Activated CD4-positive, alpha-beta T cell treated with anti-CD3 and anti-CD28 coated beads, Interleukin-2, amount 50 U/mL, for 1 hour (primary cell): ENCODE measurements at regions not wholly inside any gene's neighbourhood (a gene's known extent, or its start where the extent isn't known, plus 50 kb on each side); places are given as distances from the start of the nearest gene placed in this dataset.

Experiments
- DNase-seq: peaks from one replicate; pipeline ENCODE4 v3.0.0-alpha.2; 2020

DNA sequence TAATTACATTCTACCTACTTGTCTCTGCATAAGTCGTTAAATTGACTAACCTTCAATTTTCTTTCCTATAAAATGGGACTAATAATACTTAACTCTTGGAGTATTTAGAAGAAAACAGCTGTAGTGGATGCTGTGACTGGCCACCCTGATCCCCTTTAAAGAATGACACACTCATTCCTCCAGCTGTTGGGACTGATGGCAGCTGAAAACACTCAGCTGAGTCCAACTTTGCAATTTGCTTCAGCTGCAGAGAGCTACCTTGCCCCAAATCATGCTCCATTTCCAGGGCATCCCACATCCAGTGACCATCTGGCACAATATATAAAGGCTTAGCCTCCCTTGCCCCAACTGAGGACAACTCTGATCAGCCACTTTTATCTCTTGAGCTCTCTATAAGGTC, 89.1 kb downstream of the MID1IP1 start:
- no peak for DNase-seq

DNA sequence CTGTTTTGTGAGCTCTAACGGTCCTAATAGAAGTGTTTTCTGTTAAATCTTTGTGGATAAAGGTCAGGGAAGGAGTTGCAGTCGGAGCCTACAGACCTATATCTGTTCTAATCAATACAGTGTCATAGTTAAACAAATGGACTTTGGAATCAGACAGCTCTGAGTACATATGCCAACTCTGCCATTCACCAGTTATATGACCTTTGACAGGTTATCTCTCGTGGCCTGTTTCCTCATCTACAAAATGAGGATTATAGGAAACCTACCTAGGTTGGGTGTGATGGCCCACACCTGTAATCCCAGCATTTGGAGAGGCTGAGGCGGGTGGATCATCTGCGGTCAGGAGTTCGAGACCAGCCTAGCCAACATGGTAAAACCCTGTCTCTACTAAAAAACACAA, 89.7 kb downstream of the MID1IP1 start:
- no peak for DNase-seq

DNA sequence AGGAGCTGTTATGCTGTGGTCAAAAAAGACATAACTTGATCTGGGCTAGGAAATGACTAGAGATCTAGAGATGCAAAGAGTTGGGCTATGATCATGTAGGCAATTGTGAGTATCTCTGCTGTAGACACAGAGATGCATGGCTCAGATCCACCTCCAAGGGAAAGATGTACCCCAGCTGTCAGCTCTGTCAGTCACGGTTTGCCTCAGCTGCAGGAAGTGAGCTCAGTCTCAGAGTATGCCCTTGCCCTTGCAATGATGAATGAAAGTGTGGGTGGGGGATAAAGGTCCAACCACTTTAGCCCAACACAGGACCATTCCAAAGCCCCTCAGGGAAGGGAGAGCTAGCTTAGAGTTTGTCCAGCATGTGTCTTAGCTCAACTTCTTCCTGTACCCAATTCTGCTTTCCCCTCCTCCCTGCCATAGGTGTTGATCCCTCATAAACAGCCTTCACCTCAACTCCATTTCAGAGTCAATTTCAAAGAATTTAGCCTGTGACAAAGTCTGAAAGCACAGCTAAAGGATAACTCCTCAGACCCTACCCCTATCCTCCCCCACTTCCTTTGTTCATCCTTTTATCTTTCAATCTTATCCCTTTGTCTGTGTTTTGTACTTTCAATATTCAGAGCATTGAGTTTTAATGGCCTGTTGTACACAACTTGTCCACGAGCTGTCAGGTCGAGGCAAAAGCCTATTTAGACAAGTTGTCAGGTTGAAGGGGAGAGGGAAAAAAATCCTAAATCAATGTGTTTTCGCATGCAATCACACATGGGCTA, 90.6 kb downstream of the MID1IP1 start:
- DNase-seq: no peak

DNA sequence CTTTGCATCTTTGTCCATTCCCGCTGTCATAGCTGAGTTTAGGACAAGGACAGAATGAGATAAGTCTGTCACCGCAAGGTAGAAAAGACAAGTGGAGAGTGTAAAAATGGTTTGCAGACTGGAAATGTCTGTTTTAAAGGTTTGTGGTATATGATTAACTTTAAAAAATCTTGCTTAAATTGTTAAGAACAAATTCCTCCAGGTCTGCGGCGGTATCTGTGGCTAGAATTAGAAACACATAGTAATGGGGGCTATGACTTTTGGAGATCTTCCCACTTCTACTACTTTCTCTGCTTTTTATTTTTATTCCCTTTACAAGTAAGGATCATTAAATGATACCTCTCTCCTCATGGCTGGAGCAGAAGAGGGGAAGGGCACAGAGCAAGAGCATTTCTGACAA, 92.2 kb downstream of the MID1IP1 start:
- no peak for DNase-seq

DNA sequence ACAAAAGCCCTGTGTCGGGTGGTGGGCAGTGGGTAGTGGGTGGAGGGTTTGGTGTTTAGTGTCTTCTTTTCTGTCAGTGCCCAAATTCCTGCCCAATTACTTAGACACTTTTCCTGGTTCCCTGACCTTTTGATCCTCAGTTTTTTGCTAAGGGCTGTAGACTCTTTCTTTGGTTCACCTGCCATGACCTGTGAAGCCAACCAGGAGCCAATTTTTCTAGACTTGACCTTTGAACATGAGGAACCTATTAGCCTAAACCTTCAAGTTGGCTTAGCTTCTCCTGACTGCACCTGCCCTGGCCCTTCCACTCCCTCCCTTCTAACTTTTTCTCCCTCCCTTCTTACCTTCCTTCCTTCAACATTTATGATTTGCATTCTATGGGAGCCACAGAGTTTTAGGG, 94.5 kb downstream of the MID1IP1 start:
- DNase-seq: no peak

DNA sequence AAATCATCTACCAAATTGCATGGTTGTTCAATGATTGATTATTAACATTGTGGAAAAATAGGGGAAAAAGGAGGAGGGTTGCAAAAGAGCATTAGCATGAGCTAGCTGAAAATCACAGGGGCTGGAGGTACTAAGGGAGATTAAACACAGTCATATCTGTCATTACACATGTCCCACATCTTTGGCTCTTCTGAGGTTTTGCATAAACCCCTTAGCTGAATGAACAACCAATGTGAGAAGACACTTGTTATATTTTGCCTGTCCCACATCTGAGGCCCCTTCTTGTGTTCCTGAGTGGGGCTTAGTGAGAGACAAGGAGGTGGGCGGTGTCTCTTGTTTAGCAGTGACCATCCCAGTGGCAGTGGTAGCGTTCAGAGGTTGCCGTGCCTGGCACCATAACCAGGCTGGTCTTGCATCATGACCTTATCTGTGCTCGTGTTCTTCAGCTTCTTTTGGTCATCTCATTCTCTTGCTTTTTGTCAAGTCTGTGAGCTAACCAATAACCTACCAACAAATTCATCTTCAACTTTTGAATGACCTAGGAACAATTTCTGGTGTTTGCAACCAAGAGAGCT, 95.6 kb downstream of the MID1IP1 start:
- DNase-seq: no peak

DNA sequence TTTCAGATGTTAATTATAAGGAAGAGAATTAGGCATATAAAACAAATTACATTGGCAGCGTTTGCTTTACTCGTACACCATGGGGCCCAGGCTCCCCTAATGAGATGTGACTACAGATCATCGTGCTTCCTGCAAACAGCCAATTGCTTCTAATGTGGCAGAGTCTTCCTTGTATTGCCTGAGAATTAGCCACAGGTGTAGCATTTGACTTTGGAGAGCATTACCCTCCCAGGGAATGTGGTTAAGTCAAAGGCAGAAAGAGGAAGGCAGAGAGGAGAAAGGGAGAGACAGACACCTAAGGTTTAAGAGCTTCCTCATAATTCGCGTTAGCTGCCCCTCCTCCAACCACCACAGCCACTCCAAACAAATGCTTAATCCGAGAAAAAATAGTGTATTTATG, 97.0 kb downstream of the MID1IP1 start:
- no peak for DNase-seq

DNA sequence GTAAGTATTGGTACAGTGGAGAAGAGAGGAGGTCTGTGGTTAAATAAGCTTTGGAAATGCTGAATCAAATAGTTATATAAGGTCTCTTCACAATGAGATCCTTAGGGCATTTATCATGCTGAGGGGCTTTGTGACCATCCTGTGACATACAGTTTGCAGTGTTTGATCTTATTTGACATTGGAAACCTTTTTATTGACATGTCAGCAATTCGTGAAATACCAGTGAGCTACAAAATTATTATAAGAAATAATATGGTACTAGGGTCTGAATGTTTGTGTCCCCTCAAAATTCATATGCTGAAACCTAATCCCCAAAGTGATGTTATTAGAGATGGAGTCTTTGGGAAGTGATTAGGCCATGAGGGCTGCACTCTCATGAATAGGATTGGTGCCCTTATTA, 98.4 kb downstream of the MID1IP1 start:
- no peak for DNase-seq

DNA sequence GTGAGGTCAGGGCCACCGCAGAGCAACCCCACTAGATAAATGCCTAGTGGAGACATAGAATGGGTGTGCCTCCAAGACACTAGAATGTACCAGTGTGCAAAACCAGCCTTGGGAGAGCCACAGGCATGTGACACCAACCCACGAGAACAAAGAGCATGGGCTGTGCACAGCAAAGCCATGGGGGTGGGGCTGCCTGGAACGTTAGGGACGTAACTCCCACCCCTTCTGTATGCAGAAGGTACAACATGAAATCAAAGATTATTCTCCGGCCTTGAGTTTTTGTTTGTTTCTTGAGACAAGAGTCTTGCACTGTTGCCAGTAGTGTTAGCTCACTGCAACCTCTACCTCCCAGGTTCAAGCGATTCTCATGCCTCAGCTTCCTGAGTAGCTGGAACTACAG, 99.5 kb downstream of the MID1IP1 start:
- DNase-seq: no peak

DNA sequence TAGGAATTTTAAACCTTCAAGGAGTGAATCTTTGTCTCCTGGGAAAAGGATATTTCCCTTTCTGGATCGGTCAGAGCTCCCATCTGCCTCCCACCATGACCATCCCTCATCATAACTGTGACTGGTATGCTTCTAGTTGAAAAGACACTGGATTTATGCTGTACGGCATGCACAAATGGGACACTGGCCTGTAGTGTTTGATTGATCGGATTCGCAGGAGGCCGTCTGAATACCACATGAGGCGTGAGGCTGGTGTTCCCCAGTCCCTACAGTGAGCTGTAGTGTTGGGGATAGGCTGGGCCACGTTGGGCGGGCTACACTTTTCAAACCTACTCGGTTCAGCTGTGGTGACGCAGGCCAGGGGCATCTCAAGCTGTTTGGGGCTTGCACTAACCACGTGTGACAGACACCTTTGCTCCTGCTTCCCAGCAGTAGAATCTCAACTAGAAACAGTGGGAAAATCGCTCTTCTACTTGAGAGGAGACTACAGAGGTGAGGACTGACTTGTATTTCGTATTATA, 101.8 kb downstream of the MID1IP1 start:
- no peak for DNase-seq

DNA sequence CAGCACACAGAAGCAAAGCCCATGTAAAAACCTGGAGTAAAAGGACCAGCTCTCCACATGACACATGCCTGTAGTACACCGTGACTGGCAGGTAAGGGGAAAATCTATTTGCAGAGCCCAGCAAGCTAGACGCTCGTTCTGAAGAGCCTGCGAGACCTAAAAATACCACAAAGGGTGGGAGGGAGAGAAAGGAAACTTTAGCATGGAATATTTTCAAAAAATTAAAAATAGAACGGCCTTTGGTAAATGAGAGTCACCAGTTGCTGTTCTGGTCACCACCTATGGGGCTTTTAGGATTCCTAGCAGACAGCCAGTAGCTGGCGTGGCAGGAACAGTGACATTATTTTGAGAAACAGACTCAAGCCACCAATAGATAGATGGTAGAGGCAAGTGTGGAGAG, 115.5 kb downstream of the MID1IP1 start:
- DNase-seq: no peak

DNA sequence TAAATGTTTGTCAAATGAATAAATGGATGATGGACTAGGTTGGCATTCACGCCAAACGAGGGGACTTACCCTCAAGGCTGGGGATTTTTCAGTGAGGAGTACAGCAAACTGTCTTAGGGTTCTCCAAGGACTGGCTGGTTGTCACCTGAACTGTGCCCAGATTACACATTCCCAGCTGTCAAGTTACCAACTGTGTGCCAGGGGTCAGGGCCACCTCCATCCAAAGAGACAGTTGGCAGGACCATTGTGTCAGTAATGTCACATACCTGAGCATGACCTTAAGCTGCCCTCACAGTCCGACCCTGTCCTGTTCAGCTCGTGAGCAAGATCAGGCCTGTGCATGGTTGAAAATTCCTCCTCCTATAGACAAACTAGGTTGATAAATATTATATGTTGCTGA, 116.7 kb downstream of the MID1IP1 start:
- no peak for DNase-seq

DNA sequence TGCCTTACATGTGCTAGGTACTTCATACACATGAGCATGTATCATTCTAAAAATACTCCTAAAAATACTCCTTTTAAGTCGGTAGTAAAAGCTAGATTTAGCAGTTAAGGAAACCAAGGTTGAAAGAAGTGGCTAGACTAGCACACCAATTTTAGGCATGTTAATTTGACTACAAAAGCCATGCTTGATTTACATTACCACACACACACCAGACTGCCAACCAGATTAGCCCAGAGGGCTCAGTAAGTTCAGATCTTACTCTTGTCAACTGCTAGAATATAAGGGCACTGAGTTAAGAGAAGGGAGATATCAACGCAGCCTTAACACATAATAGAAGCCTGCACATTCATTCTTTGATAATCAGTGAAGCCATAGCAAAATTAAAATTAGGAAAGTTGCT, 117.9 kb downstream of the MID1IP1 start:
- DNase-seq: no peak

DNA sequence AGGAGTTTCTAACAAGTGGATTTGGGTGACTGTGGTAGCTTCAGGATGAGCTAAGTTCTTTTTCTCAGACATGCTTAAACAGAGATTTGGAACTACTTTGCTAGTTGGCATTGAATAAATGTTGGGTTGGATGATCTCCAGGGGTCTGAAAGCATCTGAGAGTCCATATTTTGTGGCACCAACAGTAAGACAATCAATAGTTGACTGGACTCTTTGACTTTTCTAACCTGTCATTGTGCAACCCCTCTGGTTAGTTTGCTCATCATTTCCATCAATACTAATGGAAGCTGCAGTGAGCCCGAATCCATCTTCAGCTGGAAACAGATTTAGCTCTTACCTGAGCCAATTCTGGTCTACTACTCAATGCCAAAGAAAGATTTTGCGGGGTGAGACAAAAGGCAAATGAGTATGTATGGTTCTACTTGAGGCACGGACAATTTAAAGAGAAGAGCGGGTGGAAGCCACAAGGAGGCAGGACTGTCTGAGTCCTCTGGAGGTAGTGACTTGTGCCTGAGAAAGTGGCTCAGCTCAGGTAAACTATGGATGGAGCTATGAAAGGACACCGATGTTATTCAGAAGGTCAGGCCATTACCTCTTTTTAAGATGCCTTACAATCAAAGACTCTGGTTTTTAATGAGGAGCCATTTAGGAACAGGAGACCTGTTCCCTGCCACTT, 118.7 kb downstream of the MID1IP1 start:
- no peak for DNase-seq

DNA sequence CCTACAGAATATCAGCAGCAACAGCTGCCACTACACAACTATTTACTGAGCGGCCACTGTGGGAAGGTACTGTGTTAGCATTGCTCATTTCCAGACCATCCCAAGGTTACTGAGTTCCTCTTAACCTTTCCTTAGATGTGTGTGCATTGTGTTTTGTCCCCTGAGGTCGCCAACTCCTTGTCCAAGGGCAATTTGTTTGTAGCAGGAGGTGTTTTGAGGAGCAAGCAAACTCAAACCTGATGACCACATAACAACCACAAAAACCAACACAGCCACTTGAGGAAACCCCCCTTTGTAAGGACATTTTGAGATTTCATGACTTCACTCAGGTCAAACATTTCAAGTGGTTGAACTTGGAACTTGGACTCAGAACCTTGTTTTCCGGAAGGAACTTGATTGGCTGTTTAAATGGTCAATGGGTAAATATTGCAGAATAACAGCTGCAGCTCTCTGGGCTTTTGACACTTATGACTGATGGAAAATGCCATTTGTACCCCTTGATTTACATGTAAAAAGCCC, 122.3 kb downstream of the MID1IP1 start:
- no peak for DNase-seq

DNA sequence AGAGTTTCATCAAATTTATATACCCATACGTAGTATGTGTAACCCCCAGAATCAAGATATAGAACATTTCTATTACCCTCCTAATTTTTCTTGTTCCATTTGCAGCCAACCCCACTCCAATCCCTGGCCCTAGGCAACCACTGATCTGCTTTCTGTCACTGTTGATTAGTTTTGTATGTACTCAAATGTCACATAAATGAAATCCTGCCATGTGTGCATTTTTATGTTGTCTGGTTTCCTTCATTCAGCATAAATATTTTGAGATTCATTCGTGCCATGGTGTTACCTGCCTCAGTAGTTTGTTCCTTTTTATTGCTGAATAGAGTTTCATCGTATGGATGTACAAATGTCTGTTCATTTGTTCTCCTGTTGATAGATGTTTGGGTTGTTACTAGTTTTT, 126.3 kb downstream of the MID1IP1 start:
- no peak for DNase-seq

DNA sequence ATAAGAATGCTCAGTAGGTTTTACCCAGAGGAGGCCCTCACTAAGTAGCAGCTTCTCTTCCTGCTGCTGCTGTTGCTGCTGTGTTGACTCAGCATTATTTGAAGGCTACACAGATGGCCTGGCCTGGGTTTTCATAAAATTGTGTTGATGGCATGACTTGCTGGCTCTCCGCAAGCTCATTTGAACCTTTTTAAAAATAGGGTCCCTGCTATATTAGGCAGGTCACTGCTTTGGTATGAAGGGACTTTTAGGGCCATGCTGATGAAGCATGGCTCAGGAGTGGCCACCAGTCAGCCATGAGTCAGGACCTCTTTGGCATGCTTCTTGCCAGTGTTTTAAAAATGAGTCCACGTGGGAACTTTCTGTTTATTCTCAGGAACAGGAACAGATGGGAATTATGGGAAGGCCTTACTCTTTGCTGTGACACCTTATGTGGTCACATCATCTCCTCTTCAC, 128.7 kb downstream of the MID1IP1 start:
- no peak for DNase-seq

DNA sequence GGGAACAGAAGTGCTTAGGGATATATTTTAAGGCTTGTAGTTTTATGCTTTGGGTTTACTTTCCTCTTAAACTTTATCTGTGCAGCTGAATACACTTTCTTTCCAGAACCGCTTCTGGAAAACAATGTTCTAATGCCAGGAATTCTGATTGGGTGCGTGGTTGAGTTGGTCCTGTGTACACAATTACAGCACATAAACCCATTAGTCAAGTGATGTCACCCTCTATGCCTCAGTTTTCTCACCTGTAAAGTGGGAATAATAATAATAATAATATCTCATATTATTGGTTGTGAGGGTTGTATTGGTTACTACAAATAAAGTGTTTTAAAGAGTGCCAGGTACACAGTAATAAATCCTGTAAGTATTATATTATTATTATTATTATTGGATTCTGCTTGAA, 129.2 kb downstream of the MID1IP1 start:
- DNase-seq: no peak

DNA sequence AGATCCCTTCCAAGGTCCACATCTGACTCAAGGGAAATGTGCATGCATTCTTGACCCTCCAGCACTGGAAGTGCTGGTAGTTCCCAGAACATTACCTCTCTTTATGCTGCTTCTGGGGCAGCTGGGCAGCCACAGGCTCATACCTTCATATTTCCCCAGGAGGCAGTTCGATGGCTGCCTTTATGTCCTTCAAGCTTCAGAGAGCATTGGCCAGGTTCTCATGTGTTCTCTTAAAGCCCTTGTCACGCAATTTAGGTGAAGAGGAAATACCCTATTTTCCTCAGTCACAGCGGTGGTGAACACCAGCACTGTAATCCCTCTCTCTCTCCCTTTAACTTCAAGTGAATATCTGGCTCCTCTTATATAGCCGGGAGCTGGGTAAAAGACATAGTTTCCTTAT, 134.3 kb downstream of the MID1IP1 start:
- no peak for DNase-seq

DNA sequence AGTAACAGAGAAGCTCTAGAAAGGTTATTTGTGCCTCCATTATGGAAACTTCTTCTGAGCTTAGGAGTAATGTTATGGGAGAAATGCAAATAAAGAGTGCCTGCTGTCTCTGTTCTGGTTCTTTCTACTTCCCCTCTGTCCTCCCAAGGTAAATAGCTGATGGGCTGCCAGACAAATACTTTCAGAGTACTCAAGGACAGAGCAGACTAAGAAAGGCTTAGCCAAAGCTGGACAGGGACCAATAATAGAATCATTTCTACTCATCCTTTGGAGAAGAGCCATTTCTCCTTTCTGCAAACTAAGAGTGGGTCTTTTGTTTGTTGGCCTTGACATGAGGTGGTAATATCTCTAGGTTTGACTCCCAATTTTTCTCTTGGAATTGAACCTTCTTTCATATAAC, 136.1 kb downstream of the MID1IP1 start:
- DNase-seq: no peak

DNA sequence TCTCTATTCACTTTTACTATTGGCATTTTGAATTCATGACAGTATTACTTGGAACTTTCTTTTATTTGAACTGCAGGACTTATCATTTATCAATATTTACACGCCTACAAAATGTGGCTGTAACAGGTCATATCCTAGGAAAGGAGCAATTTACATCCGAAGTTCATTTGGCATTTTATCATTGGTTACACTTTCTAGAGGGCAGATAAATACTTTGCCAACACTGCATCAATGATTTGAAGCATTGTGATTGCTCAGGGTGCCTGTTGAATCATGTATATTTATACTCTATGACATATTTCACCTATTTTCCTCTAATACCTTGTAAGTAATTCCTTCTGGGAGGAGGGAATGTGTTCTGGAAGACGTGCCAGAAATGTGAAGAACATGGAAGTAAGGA, 136.7 kb downstream of the MID1IP1 start:
- no peak for DNase-seq

DNA sequence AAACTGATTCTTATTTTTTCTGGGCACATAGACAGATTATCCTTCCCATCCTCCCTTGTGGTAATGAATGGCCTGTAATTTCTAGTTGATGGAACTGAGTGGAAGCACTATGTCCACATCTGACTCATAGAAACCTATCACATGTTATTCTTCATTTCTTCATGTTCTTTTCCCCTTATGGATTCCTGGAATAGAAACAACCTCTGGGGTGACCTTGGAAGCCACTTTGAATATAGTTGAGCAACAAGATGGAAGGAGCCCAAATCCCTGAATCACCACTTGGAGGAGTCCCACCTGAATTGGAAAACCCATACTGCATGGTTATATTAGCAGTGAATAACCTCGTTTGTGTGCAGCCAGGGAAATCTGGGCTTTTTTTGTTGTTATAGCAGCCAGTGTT, 137.8 kb downstream of the MID1IP1 start:
- DNase-seq: no peak

DNA sequence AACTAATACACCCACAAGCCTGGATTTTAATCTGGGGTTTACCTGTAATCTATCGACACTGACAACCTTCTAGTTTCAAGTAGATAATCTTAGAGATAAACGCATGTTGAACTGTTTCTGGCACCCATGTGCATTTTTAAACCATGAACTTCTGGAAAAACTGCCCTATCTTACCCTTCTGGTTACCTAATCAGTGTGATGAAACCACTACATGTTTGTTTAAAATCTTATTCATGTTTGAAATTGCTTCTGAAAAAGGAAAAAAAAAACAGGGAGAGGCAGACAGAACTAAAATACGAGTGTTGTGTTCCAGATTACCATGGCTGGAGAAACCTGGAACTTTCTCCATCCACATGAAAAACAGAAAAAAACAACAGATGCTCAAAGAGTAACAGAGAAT, 139.3 kb downstream of the MID1IP1 start:
- DNase-seq: no peak

DNA sequence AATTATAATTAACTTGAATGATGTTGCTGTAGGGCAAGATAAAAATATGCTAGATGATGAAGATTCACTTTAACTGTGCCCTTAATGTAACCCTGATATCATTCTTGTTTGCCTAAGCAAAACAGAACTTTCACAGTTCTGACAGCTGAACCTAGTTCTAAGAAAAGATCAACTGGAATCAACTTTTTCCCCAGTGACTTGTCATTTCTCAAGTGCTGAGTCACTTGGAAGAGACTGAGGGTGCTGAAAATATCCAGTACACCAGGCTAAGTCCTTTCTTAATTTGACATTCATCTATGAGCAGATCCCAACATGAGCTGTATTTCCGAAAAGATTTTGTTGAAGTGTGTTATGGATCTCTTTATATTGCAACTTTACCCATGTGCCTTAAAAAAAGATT, 140.4 kb downstream of the MID1IP1 start:
- DNase-seq: no peak
